Neural cell (in vitro differentiated cells): ENCODE measurements at regions not wholly inside any gene's neighbourhood (a gene's known extent, or its start where the extent isn't known, plus 50 kb on each side); places are given as distances from the start of the nearest gene placed in this dataset.

ENCODE experiments used
- CTCF ChIP-seq: fragments of 450-650 bp; IDR thresholded peaks from 2 replicates; pipeline ENCODE4 v1.5.1; 2014; ENCODE audit warnings: antibody characterized with exemption, mild to moderate bottlenecking, moderate library complexity; ENCODE audit not compliant: poor library complexity, severe bottlenecking
- EP300 ChIP-seq: fragments of 450-650 bp; conservative IDR thresholded peaks from 2 replicates; pipeline ENCODE4 v1.6.1; 2014; ENCODE audit warnings: antibody characterized with exemption, mild to moderate bottlenecking, moderate library complexity; ENCODE audit not compliant: poor library complexity, severe bottlenecking
- EZH2 ChIP-seq: fragments of 200-600, 300-800 bp; shearing (Covaris generic), sonication (generic); IDR thresholded peaks from 2 replicates; pipeline ENCODE4 v1.6.1; 2014; ENCODE audit warnings: antibody characterized with exemption, low read length, borderline replicate concordance, mild to moderate bottlenecking; ENCODE audit not compliant: insufficient read depth, poor library complexity, severe bottlenecking
- POLR2AphosphoS5 ChIP-seq: IDR thresholded peaks from 2 replicates; pipeline ENCODE4 v1.6.1; 2012
- RAD21 ChIP-seq: fragments of 450-650 bp; conservative IDR thresholded peaks from 2 replicates; pipeline ENCODE4 v1.6.1; 2014; ENCODE audit warnings: antibody characterized with exemption, mild to moderate bottlenecking, moderate library complexity
- REST ChIP-seq: IDR thresholded peaks from 2 replicates; pipeline ENCODE4 v1.6.1; 2012; ENCODE audit warnings: borderline replicate concordance
- SMC3 ChIP-seq: fragments of 450-650 bp; conservative IDR thresholded peaks from 2 replicates; pipeline ENCODE4 v1.6.1; 2014; ENCODE audit warnings: antibody characterized with exemption, mild to moderate bottlenecking, moderate library complexity; ENCODE audit not compliant: poor library complexity
- TAF1 ChIP-seq: IDR thresholded peaks from 2 replicates; pipeline ENCODE4 v1.6.1; 2012; ENCODE audit warnings: low read depth

- TF ChIP-seq CTCF (no peak), EP300 (no peak), TAF1 (no peak), EZH2 (no peak), REST (no peak), POLR2AphosphoS5 (no peak), SMC3 (no peak), RAD21 (no peak)
Measured at GRCh38 chr4:149113804-149114430, 671.7 kb upstream of the NR3C2 start.
